PC-3 (cell line): ENCODE measurements at regions not wholly inside any gene's neighbourhood (a gene's known extent, or its start where the extent isn't known, plus 50 kb on each side); places are given as distances from the start of the nearest gene placed in this dataset.

Source experiments
- ATAC-seq: fragments of 200-7000 bp; cut with Tn5 transposase; 2 replicates; pipeline ENCODE4 v1.9.1; 2020; ENCODE audit warnings: mild to moderate bottlenecking, moderate library complexity
- BruUV-seq: library from RNA; stranded (reverse); fragments of 400-500 nt; replicated peaks from 2 replicates; lab custom pipeline; 2021; lab: Mats Ljungman, UMichigan
- CTCF ChIA-PET: fragments of 300-600 bp; sonication (Branson Sonifier 250); formaldehyde crosslinking; loops from one replicate; lab custom pipeline; 2022; ENCODE audit warnings: antibody characterized with exemption; lab: Charles Lee
- POLR2A ChIA-PET: fragments of 300-600 bp; sonication (Branson Sonifier 250); formaldehyde crosslinking; loops from one replicate; lab custom pipeline; 2022; ENCODE audit warnings: antibody characterized with exemption; ENCODE audit not compliant: unreplicated experiment; lab: Charles Lee
- DNase-seq: peaks from one replicate; pipeline ENCODE4 v3.0.0-alpha.2; 2015
- H2AFZ ChIP-seq: fragments of 300-600 bp; sonication (generic); 2 replicates; pipeline ENCODE4 v1.6.0; 2016; ENCODE audit warnings: antibody characterized with exemption, low read length
- H3F3A ChIP-seq: fragments of 300-600 bp; sonication (generic); one replicate; pipeline ENCODE4 v1.6.0; 2017; ENCODE audit warnings: antibody characterized with exemption, low read length, control low read depth, mild to moderate bottlenecking; ENCODE audit not compliant: unreplicated experiment
- H3K27ac ChIP-seq: fragments of 300-600 bp; sonication (generic); 2 replicates; pipeline ENCODE4 v1.5.1; 2016; ENCODE audit warnings: mild to moderate bottlenecking, low read length
- H3K27me3 ChIP-seq: fragments of 300-600 bp; sonication (generic); 2 replicates; pipeline ENCODE4 v1.6.1; 2016; ENCODE audit warnings: low read length, mixed read lengths
- H3K36me3 ChIP-seq: fragments of 300-600 bp; sonication (generic); 2 replicates; pipeline ENCODE4 v1.6.1; 2016; ENCODE audit warnings: low read depth, mixed run types, low read length, mixed read lengths
- H3K4me1 ChIP-seq: fragments of 300-600 bp; sonication (generic); 2 replicates; pipeline ENCODE4 v1.5.1; 2016; ENCODE audit warnings: low read length; ENCODE audit not compliant: insufficient read depth
- H3K4me2 ChIP-seq: fragments of 300-600 bp; sonication (generic); 2 replicates; pipeline ENCODE4 v1.6.0; 2016; ENCODE audit warnings: low read length
- H3K4me3 ChIP-seq: fragments of 300-600 bp; sonication (generic); 2 replicates; pipeline ENCODE4 v1.5.1; 2016; ENCODE audit warnings: mild to moderate bottlenecking, low read length, mixed read lengths
- H3K79me2 ChIP-seq: fragments of 300-600 bp; sonication (generic); 2 replicates; pipeline ENCODE4 v1.6.1; 2017; ENCODE audit warnings: low read length, mixed read lengths
- H3K9ac ChIP-seq: fragments of 300-600 bp; sonication (generic); 2 replicates; pipeline ENCODE4 v1.6.0; 2016; ENCODE audit warnings: mild to moderate bottlenecking, low read length
- H3K9me2 ChIP-seq: fragments of 300-600 bp; sonication (generic); replicated peaks from 2 replicates; pipeline ENCODE4 v1.6.1; 2016; ENCODE audit warnings: mixed run types, low read length, mixed read lengths
- H3K9me3 ChIP-seq: fragments of 300-600 bp; sonication (generic); 2 replicates; pipeline ENCODE4 v1.6.1; 2016; ENCODE audit warnings: low read length, mixed read lengths
- H4K20me1 ChIP-seq: fragments of 300-600 bp; sonication (generic); 2 replicates; pipeline ENCODE4 v1.6.1; 2016; ENCODE audit warnings: low read length, mixed read lengths
- CTCF ChIP-seq: fragments of 300-600 bp; sonication (generic); conservative IDR thresholded peaks from 2 replicates; pipeline ENCODE4 v1.5.1; 2017; ENCODE audit warnings: antibody characterized with exemption, low read depth, mild to moderate bottlenecking, low read length
- EZH2 ChIP-seq: fragments of 300-600 bp; sonication (generic); IDR thresholded peaks from one replicate; pipeline ENCODE4 v1.6.1; 2017; ENCODE audit warnings: antibody characterized with exemption, mild to moderate bottlenecking, low read length; ENCODE audit not compliant: unreplicated experiment
- EZH2phosphoT487 ChIP-seq: fragments of 300-600 bp; sonication (generic); IDR thresholded peaks from 2 replicates; pipeline ENCODE4 v1.6.1; 2018; ENCODE audit warnings: mild to moderate bottlenecking, antibody characterized with exemption, low read length, borderline replicate concordance
- intact Hi-C: fragments of 100-400 bp; cut with micrococcal nuclease; formaldehyde crosslinking; loops from 2 replicates; pipeline ENCODE4 v1.9.0; 2023

- H3K36me3 ChIP-seq, result no peaks in the 10 kb centered on the region
- H3K9ac ChIP-seq, result no peak overlapping the region
- peaks cover 13% of the 10 kb centered on the region for H3K27me3 ChIP-seq
- no peak overlapping the region for H3K4me2 ChIP-seq
- CTCF ChIA-PET, result no interaction called here
- no peak overlapping the region for H2AFZ ChIP-seq
- no TSS peak for BruUV-seq
- no peaks in the 10 kb centered on the region for H3K79me2 ChIP-seq
- ATAC-seq (no peak), DNase-seq (no peak)
- intact Hi-C loops, result no loop called here
- no peak overlapping the region for H3K4me3 ChIP-seq
- no peaks in the 10 kb centered on the region for H3F3A ChIP-seq
- POLR2A ChIA-PET, result no interaction called here
- H4K20me1 ChIP-seq, result no peaks in the 10 kb centered on the region
- no peak for TF ChIP-seq CTCF
- no peak for TF ChIP-seq EZH2phosphoT487
- TF ChIP-seq EZH2, result no peak
- no peaks in the 10 kb centered on the region for H3K9me2 ChIP-seq
- no peaks in the 10 kb centered on the region for H3K4me1 ChIP-seq
- H3K9me3 ChIP-seq, result no peaks in the 10 kb centered on the region
- no peak overlapping the region for H3K27ac ChIP-seq
These were observed 160.7 kb upstream of the SV2C start for GRCh38 chr5:75922480-75922879.

- Histone ChIP-seq H3K79me2 (no peaks in the 10 kb centered on the region), H4K20me1 (no peaks in the 10 kb centered on the region), H3K36me3 (no peaks in the 10 kb centered on the region), H3K27me3 (peaks cover 13% of the 10 kb centered on the region), H3K9ac (no peak overlapping the region), H3K27ac (no peak overlapping the region), H3K9me3 (no peaks in the 10 kb centered on the region), H3K4me1 (no peaks in the 10 kb centered on the region), H3K4me3 (no peak overlapping the region), H3F3A (no peaks in the 10 kb centered on the region), H3K4me2 (no peak overlapping the region), H3K9me2 (no peaks in the 10 kb centered on the region), H2AFZ (no peak overlapping the region)
- DNase-seq (no peak), ATAC-seq (no peak)
- no peak for TF ChIP-seq EZH2
- no peak for TF ChIP-seq EZH2phosphoT487
- no peak for TF ChIP-seq CTCF
- intact Hi-C loops, result no loop called here
- ChIA-PET POLR2A (no interaction called here), CTCF (no interaction called here)
- BruUV-seq, result no TSS peak
These were observed 162.2 kb upstream of the SV2C start for GRCh38 chr5:75921011-75921410.

- no peaks in the 10 kb centered on the region for H3K4me1 ChIP-seq
- no peak for ATAC-seq
- CTCF ChIA-PET, result no interaction called here
- no peaks in the 10 kb centered on the region for H3K36me3 ChIP-seq
- H3K4me3 ChIP-seq, result no peak overlapping the region
- DNase-seq, result no peak
- H3K27me3 ChIP-seq, result peaks cover 13% of the 10 kb centered on the region
- POLR2A ChIA-PET, result no interaction called here
- no peaks in the 10 kb centered on the region for H3F3A ChIP-seq
- intact Hi-C loops, result no loop called here
- no peak overlapping the region for H3K9ac ChIP-seq
- no peaks in the 10 kb centered on the region for H3K9me3 ChIP-seq
- H3K4me2 ChIP-seq, result no peak overlapping the region
- H3K79me2 ChIP-seq, result no peaks in the 10 kb centered on the region
- H3K9me2 ChIP-seq, result no peaks in the 10 kb centered on the region
- no TSS peak for BruUV-seq
- TF ChIP-seq EZH2, result no peak
- TF ChIP-seq CTCF, result no peak
- TF ChIP-seq EZH2phosphoT487, result no peak
- H4K20me1 ChIP-seq, result no peaks in the 10 kb centered on the region
- no peak overlapping the region for H3K27ac ChIP-seq
- H2AFZ ChIP-seq, result no peak overlapping the region
These were observed 167.0 kb upstream of the SV2C start for GRCh38 chr5:75916144-75916543.
